ENCODE measurements at regions not wholly inside any gene's neighbourhood (a gene's known extent, or its start where the extent isn't known, plus 50 kb on each side); places are given as distances from the start of the nearest gene placed in this dataset.
"Not testable (repeated sequence)": the region's sequence is repeated elsewhere in the genome, so short reads cannot be mapped to it uniquely, and the experiment has no call there.

DNA sequence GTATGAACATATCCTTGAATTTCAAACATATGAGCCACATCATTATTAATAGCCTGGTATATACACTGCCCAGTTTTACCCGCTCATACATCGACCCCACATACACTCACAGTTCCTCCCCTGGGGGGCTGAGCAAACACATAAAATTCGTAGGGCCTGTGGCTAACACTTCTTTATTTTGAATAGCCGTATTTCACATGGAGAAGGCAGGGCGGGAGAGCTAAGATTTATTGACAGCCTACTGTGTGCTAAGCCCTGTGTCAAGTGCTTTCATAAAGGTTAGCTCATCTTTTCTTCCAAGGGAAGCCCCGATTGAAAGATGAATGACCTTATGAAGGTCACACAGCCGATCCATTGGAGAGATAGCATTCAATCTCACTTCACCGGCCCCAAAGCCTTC is 134.4 kb downstream of the ENC1 start:
- ATAC-seq (ENCODE audit: poor library complexity), result no peak
- intact Hi-C loops (cut with DNase I), result no loop called here
- no peak for DNase-seq

DNA sequence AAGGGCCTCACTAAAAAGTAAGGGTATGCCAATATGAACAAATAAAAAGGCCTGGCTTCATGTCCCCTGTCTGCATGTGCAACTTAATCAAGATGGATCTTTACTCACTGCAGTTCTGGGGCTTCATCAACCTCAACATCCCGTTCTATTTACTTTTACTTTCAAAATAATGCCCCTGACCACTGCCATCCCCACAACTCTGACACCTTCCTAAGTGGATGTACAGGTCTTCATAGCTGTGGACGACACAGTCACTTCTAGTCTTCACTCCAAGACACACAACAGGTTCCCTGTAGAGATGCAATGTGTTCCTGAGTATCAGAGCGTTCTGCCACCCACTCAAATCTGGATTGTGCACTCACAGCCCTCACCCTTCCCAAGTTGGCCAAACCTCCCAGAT is 136.1 kb downstream of the ENC1 start:
- ATAC-seq (ENCODE audit: poor library complexity), result no peak
- intact Hi-C loops (cut with DNase I), result no loop called here

GRCh38 chr5:74502479-74502950 is 138.0 kb downstream of the ENC1 start:
- DNase-seq (no peak), ATAC-seq (ENCODE audit: poor library complexity) (no peak)
- intact Hi-C loops (cut with DNase I), result no loop called here

More for the DNA sequence above, 136.1 kb downstream of the ENC1 start:
- DNase-seq, result no peak

DNA sequence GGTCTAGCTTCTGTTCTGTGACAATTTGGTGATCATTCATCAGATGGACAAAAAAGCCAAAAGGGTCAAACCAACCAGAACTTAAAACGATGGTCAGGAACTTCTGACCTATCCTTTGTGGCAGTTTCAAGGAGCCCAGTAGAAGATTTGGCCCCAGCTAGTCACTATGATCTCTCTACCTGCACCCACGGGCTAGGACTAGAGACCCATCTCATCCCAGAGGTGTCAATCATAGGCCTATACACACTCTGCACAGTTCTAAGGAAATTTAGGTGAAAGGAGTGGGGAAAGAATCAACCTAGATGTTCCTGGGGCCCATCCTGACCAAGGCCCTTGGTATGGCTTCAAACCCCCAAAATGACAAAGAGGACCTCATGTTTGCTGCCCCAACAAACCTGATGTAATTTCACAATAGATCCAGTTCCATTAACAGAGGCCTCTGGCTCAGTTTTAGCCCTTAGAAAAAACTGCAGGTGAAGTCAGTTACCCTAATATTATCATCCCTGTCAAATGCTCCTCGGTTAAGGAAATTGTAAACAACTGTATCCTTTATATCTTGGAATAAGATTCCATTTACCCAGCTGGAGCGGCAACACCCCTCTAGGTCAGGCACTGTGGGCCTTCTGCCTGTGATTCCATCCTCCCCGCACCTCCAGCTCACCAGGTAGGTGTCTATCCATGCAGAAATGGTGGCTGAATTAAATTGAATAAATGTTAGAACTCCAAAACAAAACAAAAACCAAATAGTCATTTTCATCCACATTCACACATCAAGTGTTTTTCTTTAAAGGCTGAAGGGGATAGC is 138.7 kb downstream of the ENC1 start:
- intact Hi-C loops (cut with DNase I), result no loop called here

GRCh38 chr5:74500110-74500917 is 140.2 kb downstream of the ENC1 start:
- no peak for ATAC-seq (ENCODE audit: poor library complexity)
- intact Hi-C loops (cut with DNase I), result no loop called here

More for the DNA sequence above, 138.7 kb downstream of the ENC1 start:
- ATAC-seq (ENCODE audit: poor library complexity), result no peak
- DNase-seq, result no peak

DNA sequence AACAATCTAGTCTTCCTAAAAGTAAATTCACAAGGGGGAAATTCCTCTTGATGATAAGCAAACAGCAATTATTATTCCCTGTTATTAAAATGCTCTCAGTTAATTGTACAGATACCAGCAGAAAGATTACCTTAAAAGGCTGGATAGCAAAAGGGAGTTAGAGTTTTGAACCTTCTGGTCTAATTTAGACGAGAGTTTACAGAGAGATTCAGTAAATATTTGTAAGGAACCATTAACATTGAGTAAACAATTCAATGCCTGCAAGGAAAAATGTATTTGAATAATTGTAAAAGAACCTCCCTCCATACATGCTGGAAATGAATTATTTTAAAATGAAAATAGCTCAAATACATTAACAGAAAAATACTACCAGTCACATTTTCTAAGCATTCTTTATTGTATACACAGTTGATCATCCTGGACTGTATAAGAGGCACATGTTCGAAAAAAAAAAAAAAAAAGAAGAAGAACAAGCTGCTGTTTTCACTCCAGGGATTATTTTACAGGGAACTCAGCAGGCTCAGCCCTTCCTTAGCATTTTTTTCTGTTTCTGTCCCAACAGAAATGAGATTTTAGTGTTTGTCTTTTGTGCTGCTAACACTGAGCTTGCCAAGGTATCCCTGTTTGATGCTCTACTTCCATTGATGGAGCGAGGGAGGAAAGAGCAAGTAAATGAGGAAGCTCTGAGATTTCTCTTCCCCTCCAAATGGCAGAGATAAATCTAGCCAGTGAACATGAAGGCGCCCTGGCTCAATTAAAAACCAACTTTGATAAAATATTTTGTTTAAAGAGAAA is 141.1 kb downstream of the ENC1 start:
- no peak for ATAC-seq (ENCODE audit: poor library complexity)
- intact Hi-C loops (cut with DNase I), result no loop called here
- no peak for DNase-seq

More at GRCh38 chr5:74500110-74500917, 140.2 kb downstream of the ENC1 start:
- DNase-seq, result no peak

DNA sequence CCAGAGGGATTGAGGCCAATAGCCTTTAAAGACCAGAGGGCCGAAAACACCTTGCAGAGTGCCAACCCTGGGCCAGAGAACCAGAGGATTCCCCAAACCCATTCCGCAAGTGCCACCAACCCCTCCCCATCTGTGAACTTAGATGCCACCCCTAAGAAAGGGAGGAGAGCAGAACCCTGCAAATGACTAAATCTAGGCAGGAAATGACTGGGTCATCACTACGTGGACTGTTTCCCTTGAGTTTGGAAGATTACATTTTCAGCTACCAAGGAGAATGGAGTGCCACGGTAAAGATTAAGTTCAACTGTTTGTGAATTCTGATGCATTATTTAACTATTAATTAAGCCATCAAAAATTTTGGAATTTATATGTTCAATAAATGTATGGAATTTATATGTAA is 142.8 kb downstream of the ENC1 start:
- ATAC-seq (ENCODE audit: poor library complexity), result no peak

DNA sequence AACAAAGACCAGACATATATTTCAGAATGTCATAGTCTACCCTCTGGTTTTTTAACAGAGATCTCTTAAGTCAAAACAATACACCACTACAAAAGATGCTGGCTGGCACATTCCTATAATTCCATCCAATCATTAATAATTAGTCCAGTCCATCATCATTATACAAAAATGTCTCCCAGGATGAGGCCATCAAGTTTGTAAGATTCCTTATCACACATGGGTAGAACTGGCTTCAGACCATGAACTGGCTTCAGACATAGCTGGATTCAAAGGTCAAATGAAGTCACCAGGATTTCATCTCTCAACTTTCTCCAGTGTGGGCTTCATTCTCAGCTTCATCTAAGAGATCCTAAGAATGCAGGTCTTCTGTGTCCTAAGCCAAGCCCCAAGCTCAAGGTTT is 147.1 kb downstream of the ENC1 start:
- no peak for DNase-seq
- no peak for ATAC-seq (ENCODE audit: poor library complexity)
- intact Hi-C loops (cut with DNase I), result no loop called here

More for the DNA sequence above, 142.8 kb downstream of the ENC1 start:
- DNase-seq, result no peak
- intact Hi-C loops (cut with DNase I), result no loop called here

DNA sequence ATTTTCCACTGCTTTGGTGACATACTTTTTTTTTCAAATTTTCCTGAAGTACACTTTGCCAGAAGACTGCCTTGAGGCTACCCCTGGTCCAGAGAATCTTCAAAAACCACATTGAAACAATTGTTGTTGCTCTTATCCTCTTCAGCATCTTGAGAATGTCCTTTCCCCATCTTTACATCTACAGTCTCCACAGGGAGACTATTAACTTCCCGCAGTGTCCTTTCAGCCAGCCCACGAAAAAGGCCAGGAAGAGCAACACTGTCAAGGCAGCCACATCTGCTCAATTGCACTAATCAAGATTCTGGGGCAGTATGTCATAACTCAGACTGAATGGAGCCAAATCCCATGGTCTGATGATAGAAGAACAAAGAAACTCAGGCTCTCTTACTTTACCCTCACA is 148.3 kb downstream of the ENC1 start:
- intact Hi-C loops (cut with DNase I), result no loop called here
- no peak for ATAC-seq (ENCODE audit: poor library complexity)
- DNase-seq, result no peak

- DNase-seq, result no peak
- intact Hi-C loops (cut with DNase I), result no loop called here
- ATAC-seq (ENCODE audit: poor library complexity), result no peak
Observed at GRCh38 chr5:74491586-74491985, 148.9 kb downstream of the ENC1 start.

DNA sequence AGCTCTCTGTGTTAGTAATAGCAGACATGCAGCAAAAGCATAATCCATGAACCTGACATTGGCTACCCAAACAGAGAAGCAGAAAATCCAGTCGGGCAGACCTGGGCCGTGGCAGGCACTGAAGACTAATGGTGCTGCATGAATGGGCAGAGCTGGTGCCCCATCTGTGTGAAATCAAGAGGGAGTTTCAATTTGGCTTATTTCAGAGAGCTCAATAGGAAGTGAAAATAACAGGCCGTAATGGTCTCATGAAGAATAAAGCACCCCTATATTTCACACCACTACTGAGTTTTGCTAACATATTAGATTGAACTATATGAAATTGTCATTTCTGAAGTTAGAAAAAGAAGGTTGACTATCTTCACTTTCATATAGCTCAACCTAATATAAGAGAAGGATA is 149.7 kb downstream of the ENC1 start:
- intact Hi-C loops (cut with DNase I), result no loop called here
- no peak for ATAC-seq (ENCODE audit: poor library complexity)
- DNase-seq, result no peak

- DNase-seq (no peak), ATAC-seq (ENCODE audit: poor library complexity) (no peak)
- intact Hi-C loops (cut with DNase I), result no loop called here
Observed at GRCh38 chr5:74482990-74483389, 157.5 kb downstream of the ENC1 start.

DNA sequence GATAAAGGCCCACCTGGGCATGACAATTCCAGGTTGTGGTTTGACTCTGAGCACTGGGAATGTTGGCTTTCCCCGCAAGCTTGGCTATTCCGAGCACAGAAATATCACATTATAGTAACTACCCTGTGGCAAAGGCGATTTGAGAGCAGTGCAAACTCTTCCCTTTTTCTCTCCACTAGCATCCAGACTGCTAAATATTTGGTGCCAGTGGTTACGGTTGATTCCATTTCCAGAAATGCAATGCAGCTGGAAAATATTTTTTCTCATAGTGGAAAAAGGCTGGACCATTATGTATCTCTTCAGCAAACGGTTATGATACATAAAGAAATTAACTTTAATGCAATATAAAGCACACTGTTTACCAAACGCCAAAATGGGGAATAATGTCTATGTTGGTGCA is 158.0 kb downstream of the ENC1 start:
- ATAC-seq (ENCODE audit: poor library complexity) (no peak), DNase-seq (no peak)
- intact Hi-C loops (cut with DNase I), result no loop called here

DNA sequence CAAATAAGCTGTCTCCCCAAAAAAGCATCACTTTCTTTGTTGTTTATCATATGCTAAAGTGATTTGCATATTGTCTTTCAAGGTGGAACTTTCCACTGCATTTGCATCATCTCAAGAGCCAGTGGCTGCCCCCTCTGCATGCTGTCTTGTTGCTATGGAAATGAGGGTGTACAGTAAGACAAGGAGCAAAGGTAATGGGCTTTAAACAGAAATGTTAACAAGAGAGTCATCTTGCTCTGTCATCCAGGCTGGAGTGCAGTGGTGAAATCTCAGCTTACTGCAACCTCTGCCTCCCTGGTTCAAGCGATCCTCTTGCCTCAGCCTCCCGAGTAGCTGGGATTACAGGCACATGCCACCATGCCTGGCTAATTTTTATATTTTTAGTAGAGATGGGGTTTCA is 159.2 kb downstream of the ENC1 start:
- intact Hi-C loops (cut with DNase I); DNase-seq; ATAC-seq (ENCODE audit: poor library complexity): not testable (repeated sequence)

- ATAC-seq (ENCODE audit: poor library complexity), result no peak
Observed at GRCh38 chr5:74480201-74480600, 160.3 kb downstream of the ENC1 start.

GRCh38 chr5:74478328-74478727 is 162.2 kb downstream of the ENC1 start:
- no peak for DNase-seq

More at GRCh38 chr5:74480201-74480600, 160.3 kb downstream of the ENC1 start:
- no peak for DNase-seq
- intact Hi-C loops (cut with DNase I), result no loop called here

GRCh38 chr5:74477761-74478160 is 162.8 kb downstream of the ENC1 start:
- intact Hi-C loops (cut with DNase I), result no loop called here
- DNase-seq (no peak), ATAC-seq (ENCODE audit: poor library complexity) (no peak)

More at GRCh38 chr5:74478328-74478727, 162.2 kb downstream of the ENC1 start:
- ATAC-seq (ENCODE audit: poor library complexity), result no peak
- intact Hi-C loops (cut with DNase I), result no loop called here

DNA sequence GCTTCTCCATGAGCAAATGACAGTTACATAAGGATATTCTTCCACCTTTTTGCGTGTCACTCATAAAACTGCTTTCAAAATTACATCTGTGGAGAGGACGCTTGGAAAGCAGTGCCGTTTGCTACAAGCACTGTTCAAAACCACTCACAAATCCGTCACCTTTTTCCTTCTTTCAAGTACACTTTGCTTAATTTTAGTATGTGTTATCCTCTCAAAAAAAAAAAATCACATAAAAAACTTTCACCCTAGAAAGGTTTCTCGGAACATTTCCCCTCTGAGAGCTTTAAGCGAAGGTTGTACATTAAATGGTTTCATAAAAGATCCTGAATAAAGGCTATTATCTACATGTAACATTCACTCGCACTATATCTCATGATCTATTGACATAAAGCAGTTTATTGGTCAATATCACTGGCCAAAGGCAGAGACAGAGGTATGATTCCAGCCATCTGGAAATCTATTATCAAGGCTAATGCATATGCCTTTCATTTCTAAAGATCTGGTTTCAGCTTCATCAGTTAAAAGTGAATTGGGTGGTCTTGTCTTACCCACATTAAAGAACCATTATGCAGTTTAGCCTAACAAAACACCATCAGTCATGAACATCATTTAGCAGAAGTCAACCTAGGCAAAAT is 163.6 kb downstream of the ENC1 start:
- DNase-seq, result no peak
- no peak for ATAC-seq (ENCODE audit: poor library complexity)
- intact Hi-C loops (cut with DNase I), result no loop called here
